ENCODE measurements at regions not wholly inside any gene's neighbourhood (a gene's known extent, or its start where the extent isn't known, plus 50 kb on each side); places are given as distances from the start of the nearest gene placed in this dataset.
"Not testable (repeated sequence)": the region's sequence is repeated elsewhere in the genome, so short reads cannot be mapped to it uniquely, and the experiment has no call there.

DNA sequence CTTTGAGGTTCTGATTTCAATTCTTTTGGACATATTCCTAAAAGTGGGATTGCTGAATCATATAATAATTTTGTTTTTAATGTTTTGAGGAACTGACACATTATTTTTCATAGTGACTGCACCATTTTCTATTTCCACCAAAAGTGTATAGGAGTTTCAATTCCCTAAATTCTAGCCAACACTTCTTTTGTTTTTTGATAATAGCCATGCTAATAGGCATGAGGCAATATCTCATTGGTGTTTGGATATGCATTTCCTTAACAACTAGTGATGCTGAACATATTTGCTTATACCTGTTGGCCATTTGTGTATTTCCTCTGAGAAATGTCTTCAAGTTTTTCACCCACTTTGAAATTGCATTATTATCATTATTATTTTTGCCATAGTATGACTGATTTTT lies 186.4 kb upstream of the POTEB3 start:
- TF ChIP-seq, protein P1, sequence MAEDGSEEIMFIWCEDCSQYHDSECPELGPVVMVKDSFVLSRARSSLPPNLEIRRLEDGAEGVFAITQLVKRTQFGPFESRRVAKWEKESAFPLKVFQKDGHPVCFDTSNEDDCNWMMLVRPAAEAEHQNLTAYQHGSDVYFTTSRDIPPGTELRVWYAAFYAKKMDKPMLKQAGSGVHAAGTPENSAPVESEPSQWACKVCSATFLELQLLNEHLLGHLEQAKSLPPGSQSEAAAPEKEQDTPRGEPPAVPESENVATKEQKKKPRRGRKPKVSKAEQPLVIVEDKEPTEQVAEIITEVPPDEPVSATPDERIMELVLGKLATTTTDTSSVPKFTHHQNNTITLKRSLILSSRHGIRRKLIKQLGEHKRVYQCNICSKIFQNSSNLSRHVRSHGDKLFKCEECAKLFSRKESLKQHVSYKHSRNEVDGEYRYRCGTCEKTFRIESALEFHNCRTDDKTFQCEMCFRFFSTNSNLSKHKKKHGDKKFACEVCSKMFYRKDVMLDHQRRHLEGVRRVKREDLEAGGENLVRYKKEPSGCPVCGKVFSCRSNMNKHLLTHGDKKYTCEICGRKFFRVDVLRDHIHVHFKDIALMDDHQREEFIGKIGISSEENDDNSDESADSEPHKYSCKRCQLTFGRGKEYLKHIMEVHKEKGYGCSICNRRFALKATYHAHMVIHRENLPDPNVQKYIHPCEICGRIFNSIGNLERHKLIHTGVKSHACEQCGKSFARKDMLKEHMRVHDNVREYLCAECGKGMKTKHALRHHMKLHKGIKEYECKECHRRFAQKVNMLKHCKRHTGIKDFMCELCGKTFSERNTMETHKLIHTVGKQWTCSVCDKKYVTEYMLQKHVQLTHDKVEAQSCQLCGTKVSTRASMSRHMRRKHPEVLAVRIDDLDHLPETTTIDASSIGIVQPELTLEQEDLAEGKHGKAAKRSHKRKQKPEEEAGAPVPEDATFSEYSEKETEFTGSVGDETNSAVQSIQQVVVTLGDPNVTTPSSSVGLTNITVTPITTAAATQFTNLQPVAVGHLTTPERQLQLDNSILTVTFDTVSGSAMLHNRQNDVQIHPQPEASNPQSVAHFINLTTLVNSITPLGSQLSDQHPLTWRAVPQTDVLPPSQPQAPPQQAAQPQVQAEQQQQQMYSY (CRISPR knock-in tag; IDR thresholded peaks at IDR 0.05) = not testable (repeated sequence)
- TF ChIP-seq TCF7 (CRISPR knock-in tag; IDR thresholded peaks at IDR 0.05; ENCODE audit: low read depth); EMX1 (CRISPR knock-in tag; IDR thresholded peaks at IDR 0.05); NFYB (CRISPR knock-in tag; conservative IDR thresholded peaks at IDR 0.05; ENCODE audit: low read depth); CTCF (IDR thresholded peaks at IDR 0.05); KAT7 (CRISPR knock-in tag; IDR thresholded peaks at IDR 0.05; ENCODE audit: borderline replicate concordance); IRF2 (CRISPR knock-in tag; IDR thresholded peaks at IDR 0.05; ENCODE audit: borderline replicate concordance, low read depth); ZNF138 (CRISPR knock-in tag; conservative IDR thresholded peaks at IDR 0.05): not testable (repeated sequence)
- TF ChIP-seq, protein P2, sequence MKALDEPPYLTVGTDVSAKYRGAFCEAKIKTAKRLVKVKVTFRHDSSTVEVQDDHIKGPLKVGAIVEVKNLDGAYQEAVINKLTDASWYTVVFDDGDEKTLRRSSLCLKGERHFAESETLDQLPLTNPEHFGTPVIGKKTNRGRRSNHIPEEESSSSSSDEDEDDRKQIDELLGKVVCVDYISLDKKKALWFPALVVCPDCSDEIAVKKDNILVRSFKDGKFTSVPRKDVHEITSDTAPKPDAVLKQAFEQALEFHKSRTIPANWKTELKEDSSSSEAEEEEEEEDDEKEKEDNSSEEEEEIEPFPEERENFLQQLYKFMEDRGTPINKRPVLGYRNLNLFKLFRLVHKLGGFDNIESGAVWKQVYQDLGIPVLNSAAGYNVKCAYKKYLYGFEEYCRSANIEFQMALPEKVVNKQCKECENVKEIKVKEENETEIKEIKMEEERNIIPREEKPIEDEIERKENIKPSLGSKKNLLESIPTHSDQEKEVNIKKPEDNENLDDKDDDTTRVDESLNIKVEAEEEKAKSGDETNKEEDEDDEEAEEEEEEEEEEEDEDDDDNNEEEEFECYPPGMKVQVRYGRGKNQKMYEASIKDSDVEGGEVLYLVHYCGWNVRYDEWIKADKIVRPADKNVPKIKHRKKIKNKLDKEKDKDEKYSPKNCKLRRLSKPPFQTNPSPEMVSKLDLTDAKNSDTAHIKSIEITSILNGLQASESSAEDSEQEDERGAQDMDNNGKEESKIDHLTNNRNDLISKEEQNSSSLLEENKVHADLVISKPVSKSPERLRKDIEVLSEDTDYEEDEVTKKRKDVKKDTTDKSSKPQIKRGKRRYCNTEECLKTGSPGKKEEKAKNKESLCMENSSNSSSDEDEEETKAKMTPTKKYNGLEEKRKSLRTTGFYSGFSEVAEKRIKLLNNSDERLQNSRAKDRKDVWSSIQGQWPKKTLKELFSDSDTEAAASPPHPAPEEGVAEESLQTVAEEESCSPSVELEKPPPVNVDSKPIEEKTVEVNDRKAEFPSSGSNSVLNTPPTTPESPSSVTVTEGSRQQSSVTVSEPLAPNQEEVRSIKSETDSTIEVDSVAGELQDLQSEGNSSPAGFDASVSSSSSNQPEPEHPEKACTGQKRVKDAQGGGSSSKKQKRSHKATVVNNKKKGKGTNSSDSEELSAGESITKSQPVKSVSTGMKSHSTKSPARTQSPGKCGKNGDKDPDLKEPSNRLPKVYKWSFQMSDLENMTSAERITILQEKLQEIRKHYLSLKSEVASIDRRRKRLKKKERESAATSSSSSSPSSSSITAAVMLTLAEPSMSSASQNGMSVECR (CRISPR knock-in tag; IDR thresholded peaks at IDR 0.05; ENCODE audit: borderline replicate concordance) = not testable (repeated sequence)
- TF ChIP-seq, protein P3, sequence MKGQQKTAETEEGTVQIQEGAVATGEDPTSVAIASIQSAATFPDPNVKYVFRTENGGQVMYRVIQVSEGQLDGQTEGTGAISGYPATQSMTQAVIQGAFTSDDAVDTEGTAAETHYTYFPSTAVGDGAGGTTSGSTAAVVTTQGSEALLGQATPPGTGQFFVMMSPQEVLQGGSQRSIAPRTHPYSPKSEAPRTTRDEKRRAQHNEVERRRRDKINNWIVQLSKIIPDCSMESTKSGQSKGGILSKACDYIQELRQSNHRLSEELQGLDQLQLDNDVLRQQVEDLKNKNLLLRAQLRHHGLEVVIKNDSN (CRISPR knock-in tag; IDR thresholded peaks at IDR 0.05) = not testable (repeated sequence)
- TF ChIP-seq, protein P4, sequence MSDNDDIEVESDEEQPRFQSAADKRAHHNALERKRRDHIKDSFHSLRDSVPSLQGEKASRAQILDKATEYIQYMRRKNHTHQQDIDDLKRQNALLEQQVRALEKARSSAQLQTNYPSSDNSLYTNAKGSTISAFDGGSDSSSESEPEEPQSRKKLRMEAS (CRISPR knock-in tag; IDR thresholded peaks at IDR 0.05) = not testable (repeated sequence)
- TF ChIP-seq, protein P5, sequence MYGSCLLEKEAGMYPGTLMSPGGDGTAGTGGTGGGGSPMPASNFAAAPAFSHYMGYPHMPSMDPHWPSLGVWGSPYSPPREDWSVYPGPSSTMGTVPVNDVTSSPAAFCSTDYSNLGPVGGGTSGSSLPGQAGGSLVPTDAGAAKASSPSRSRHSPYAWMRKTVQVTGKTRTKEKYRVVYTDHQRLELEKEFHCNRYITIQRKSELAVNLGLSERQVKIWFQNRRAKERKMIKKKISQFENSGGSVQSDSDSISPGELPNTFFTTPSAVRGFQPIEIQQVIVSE (CRISPR knock-in tag; IDR thresholded peaks at IDR 0.05; ENCODE audit: borderline replicate concordance) = not testable (repeated sequence)
